ENCODE measurements at regions not wholly inside any gene's neighbourhood (a gene's known extent, or its start where the extent isn't known, plus 50 kb on each side); places are given as distances from the start of the nearest gene placed in this dataset.

DNA sequence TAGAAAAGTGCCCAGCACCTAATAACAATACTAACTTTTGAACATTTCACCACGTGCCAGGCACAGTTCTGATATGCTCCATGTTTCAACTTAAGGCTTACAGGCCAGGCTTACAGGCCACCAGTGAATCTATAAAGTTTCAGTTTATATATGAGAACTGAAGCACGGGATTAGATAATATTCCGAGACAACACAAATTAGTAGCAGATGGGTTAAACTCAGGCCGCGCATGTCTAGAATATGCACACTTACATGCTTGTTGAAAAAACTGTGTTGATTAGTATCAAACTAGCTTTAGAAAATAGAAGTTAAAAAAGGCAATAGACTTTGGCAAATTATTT, 587.9 kb downstream of the MTRR start:
- TF ChIP-seq YY1 (IDR thresholded peaks at IDR 0.05; ENCODE audit: extremely low read depth, insufficient replicate concordance, low read depth, low read length) (no peak), SP1 (IDR thresholded peaks at IDR 0.05; ENCODE audit: low read depth) (no peak), EGR1 (IDR thresholded peaks at IDR 0.05; ENCODE audit: low read depth) (no peak), JUND (IDR thresholded peaks at IDR 0.05) (no peak), CEBPB (IDR thresholded peaks at IDR 0.05; ENCODE audit: low read depth) (no peak), ELF1 (IDR thresholded peaks at IDR 0.05; ENCODE audit: borderline replicate concordance, low read depth) (no peak), EZH2 (IDR thresholded peaks at IDR 0.05) (no peak), POLR2A (IDR thresholded peaks at IDR 0.05; ENCODE audit: borderline replicate concordance, extremely low read depth, insufficient read depth, insufficient read length) (no peak), SRF (IDR thresholded peaks at IDR 0.05; ENCODE audit: low read depth) (no peak), POLR2AphosphoS5 (IDR thresholded peaks at IDR 0.05; ENCODE audit: low read depth, low read length) (no peak)
- TF ChIP-seq, protein P1, sequence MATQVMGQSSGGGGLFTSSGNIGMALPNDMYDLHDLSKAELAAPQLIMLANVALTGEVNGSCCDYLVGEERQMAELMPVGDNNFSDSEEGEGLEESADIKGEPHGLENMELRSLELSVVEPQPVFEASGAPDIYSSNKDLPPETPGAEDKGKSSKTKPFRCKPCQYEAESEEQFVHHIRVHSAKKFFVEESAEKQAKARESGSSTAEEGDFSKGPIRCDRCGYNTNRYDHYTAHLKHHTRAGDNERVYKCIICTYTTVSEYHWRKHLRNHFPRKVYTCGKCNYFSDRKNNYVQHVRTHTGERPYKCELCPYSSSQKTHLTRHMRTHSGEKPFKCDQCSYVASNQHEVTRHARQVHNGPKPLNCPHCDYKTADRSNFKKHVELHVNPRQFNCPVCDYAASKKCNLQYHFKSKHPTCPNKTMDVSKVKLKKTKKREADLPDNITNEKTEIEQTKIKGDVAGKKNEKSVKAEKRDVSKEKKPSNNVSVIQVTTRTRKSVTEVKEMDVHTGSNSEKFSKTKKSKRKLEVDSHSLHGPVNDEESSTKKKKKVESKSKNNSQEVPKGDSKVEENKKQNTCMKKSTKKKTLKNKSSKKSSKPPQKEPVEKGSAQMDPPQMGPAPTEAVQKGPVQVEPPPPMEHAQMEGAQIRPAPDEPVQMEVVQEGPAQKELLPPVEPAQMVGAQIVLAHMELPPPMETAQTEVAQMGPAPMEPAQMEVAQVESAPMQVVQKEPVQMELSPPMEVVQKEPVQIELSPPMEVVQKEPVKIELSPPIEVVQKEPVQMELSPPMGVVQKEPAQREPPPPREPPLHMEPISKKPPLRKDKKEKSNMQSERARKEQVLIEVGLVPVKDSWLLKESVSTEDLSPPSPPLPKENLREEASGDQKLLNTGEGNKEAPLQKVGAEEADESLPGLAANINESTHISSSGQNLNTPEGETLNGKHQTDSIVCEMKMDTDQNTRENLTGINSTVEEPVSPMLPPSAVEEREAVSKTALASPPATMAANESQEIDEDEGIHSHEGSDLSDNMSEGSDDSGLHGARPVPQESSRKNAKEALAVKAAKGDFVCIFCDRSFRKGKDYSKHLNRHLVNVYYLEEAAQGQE (IDR thresholded peaks at IDR 0.05; ENCODE audit: low read depth), result no peak
- TF ChIP-seq, protein P2, sequence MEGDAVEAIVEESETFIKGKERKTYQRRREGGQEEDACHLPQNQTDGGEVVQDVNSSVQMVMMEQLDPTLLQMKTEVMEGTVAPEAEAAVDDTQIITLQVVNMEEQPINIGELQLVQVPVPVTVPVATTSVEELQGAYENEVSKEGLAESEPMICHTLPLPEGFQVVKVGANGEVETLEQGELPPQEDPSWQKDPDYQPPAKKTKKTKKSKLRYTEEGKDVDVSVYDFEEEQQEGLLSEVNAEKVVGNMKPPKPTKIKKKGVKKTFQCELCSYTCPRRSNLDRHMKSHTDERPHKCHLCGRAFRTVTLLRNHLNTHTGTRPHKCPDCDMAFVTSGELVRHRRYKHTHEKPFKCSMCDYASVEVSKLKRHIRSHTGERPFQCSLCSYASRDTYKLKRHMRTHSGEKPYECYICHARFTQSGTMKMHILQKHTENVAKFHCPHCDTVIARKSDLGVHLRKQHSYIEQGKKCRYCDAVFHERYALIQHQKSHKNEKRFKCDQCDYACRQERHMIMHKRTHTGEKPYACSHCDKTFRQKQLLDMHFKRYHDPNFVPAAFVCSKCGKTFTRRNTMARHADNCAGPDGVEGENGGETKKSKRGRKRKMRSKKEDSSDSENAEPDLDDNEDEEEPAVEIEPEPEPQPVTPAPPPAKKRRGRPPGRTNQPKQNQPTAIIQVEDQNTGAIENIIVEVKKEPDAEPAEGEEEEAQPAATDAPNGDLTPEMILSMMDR (IDR thresholded peaks at IDR 0.05 in 2 of 3, conservative IDR thresholded peaks at IDR 0.05 in 1 of 3; ENCODE audit: borderline replicate concordance in 1 of 3, insufficient read depth in 1 of 3, low read depth in 2 of 3, low read length in 2 of 3), result no peak
- TF ChIP-seq, protein P3, sequence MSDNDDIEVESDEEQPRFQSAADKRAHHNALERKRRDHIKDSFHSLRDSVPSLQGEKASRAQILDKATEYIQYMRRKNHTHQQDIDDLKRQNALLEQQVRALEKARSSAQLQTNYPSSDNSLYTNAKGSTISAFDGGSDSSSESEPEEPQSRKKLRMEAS (IDR thresholded peaks at IDR 0.05), result no peak
- TF ChIP-seq, protein P4, sequence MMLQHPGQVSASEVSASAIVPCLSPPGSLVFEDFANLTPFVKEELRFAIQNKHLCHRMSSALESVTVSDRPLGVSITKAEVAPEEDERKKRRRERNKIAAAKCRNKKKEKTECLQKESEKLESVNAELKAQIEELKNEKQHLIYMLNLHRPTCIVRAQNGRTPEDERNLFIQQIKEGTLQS (IDR thresholded peaks at IDR 0.05), result no peak
